ENCODE measurements at regions not wholly inside any gene's neighbourhood (a gene's known extent, or its start where the extent isn't known, plus 50 kb on each side); places are given as distances from the start of the nearest gene placed in this dataset.
"Not testable (repeated sequence)": the region's sequence is repeated elsewhere in the genome, so short reads cannot be mapped to it uniquely, and the experiment has no call there.

DNA sequence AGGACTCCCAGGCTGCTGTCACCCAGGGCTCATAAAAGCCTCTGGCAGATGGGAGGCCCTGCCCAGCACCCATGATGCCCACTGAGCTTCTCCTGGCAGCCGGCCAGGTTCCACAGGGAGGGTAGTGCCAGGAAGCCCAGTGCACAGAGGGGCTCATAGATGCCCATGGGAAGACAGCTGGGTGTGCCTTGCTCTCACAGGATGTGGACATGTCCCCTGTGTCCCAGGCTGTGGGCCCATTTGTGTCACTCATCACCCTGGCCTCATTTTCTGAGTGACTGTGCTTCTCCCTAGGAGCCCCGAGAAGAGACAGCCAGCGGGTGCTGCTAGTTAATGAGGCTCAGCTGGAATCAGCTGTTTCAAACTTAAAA is 86.5 kb upstream of the SFSWAP start:
- not testable (repeated sequence) for TF ChIP-seq CTCF, POLR2A (IDR thresholded peaks at IDR 0.05)

Measured in adrenal gland (tissue), 5 donors.